Activated gamma-delta T cell treated with Interleukin-2 at 50 U/mL for 16 hours (primary cell): ENCODE measurements at regions not wholly inside any gene's neighbourhood (a gene's known extent, or its start where the extent isn't known, plus 50 kb on each side); places are given as distances from the start of the nearest gene placed in this dataset.

Source experiments
- DNase-seq: peaks from one replicate; pipeline ENCODE4 v3.0.0-alpha.2; 2020

GRCh38 chr5:175808711-175809110, 62.7 kb upstream of the CPLX2 start:
- DNase-seq, result no peak

GRCh38 chr5:175809531-175810121, 61.8 kb upstream of the CPLX2 start:
- DNase-seq, result no peak

- no peak for DNase-seq
Observed at GRCh38 chr5:175810457-175810856, 60.9 kb upstream of the CPLX2 start.

GRCh38 chr5:175811589-175811988, 59.8 kb upstream of the CPLX2 start:
- DNase-seq, result no peak

- DNase-seq, result no peak
Observed at GRCh38 chr5:175813943-175814630, 57.3 kb upstream of the CPLX2 start.

GRCh38 chr5:175814691-175815090, 56.7 kb upstream of the CPLX2 start:
- DNase-seq, result no peak

GRCh38 chr5:175815126-175815913, 56.1 kb upstream of the CPLX2 start:
- DNase-seq, result no peak

GRCh38 chr5:175816348-175816747, 55.0 kb upstream of the CPLX2 start:
- no peak for DNase-seq

GRCh38 chr5:175819090-175819425, 52.3 kb upstream of the CPLX2 start:
- DNase-seq, result no peak

- no peak for DNase-seq
Observed at GRCh38 chr5:175820230-175820629, 51.1 kb upstream of the CPLX2 start.
